ENCODE measurements at regions not wholly inside any gene's neighbourhood (a gene's known extent, or its start where the extent isn't known, plus 50 kb on each side); places are given as distances from the start of the nearest gene placed in this dataset.

DNA sequence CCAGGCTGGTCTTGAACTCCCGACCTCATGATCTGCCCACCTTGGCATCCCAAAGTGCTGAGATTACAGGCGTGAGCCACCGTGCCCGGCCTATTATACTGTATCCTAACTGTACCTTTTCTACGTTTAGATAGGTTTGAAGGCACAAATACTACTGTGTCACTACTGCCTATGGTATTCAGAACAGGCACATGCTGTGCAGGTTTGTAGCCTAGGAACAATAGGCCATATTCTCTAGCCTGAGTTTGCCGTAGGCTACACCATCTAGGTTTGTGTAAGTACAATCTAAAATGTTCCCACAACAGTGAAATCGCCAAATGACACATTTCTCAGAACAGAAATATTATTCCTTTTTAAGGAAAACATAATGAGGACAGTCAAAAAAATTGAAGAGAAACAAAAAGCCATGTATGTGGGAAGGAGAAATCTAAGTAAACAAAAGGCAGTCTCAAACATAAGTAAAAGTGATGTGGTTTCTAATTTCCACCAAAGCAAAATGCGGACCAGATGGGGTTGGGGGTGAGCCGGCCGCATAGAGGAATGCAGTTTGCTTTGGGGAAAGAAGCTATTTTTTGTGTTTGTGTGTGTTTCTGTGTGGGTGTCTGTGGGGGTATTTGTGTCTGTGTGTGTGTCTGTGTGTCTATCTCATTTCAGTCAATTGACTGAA lies 192.6 kb upstream of the SALL4 start:
- no peaks in the 10 kb centered on the region for H3K4me1 ChIP-seq (ENCODE audit: insufficient read depth, low read length)
- H3K36me3 Mint-ChIP-seq (ENCODE audit: low read depth), result no peaks in the 10 kb centered on the region
- H3K4me3 ChIP-seq (ENCODE audit: low read length), result no peak overlapping the region
- TF ChIP-seq, protein P1, sequence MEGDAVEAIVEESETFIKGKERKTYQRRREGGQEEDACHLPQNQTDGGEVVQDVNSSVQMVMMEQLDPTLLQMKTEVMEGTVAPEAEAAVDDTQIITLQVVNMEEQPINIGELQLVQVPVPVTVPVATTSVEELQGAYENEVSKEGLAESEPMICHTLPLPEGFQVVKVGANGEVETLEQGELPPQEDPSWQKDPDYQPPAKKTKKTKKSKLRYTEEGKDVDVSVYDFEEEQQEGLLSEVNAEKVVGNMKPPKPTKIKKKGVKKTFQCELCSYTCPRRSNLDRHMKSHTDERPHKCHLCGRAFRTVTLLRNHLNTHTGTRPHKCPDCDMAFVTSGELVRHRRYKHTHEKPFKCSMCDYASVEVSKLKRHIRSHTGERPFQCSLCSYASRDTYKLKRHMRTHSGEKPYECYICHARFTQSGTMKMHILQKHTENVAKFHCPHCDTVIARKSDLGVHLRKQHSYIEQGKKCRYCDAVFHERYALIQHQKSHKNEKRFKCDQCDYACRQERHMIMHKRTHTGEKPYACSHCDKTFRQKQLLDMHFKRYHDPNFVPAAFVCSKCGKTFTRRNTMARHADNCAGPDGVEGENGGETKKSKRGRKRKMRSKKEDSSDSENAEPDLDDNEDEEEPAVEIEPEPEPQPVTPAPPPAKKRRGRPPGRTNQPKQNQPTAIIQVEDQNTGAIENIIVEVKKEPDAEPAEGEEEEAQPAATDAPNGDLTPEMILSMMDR (IDR thresholded peaks at IDR 0.05), result no peak
- intact Hi-C loops (cut with DNase I, micrococcal nuclease), result no loop called here
- H3K27me3 Mint-ChIP-seq, result peaks cover 7% of the 10 kb centered on the region
- H3K27ac Mint-ChIP-seq, result no peak overlapping the region
- H3K9me3 Mint-ChIP-seq, result no peaks in the 10 kb centered on the region
- H3K36me3 ChIP-seq (ENCODE audit: insufficient read depth, low read length), result no peaks in the 10 kb centered on the region
- H3K4me3 Mint-ChIP-seq, result no peak overlapping the region
- H3K4me1 Mint-ChIP-seq (ENCODE audit: low read depth), result no peaks in the 10 kb centered on the region
- ChIA-PET POLR2A (no interaction called here), CTCF (no interaction called here)
- no peak for DNase-seq
- no peaks in the 10 kb centered on the region for H3K27me3 ChIP-seq (ENCODE audit: control insufficient read depth in 1 of 2, insufficient read depth in 2 of 2, low read length in 2 of 2)
- ATAC-seq (ENCODE audit: poor library complexity), result no peak
- H3K9me3 ChIP-seq (ENCODE audit: control insufficient read depth in 1 of 2, insufficient read depth in 1 of 2, low read length in 2 of 2), result no peaks in the 10 kb centered on the region
- H3K27ac ChIP-seq (ENCODE audit: low read depth in 1 of 2, low read length in 2 of 2), result no peak overlapping the region

- H3K4me1 ChIP-seq (ENCODE audit: insufficient read depth, low read length), result no peaks in the 10 kb centered on the region
- H3K27me3 Mint-ChIP-seq, result peaks cover 5% of the 10 kb centered on the region
- intact Hi-C loops (cut with DNase I, micrococcal nuclease), result no loop called here
- H3K4me3 Mint-ChIP-seq, result no peak overlapping the region
- no peaks in the 10 kb centered on the region for H3K4me1 Mint-ChIP-seq (ENCODE audit: low read depth)
- H3K9me3 ChIP-seq (ENCODE audit: control insufficient read depth in 1 of 2, insufficient read depth in 1 of 2, low read length in 2 of 2), result no peaks in the 10 kb centered on the region
- no peak overlapping the region for H3K27ac ChIP-seq (ENCODE audit: low read depth in 1 of 2, low read length in 2 of 2)
- ChIA-PET CTCF (interaction anchor here (0.6 kb wide), 1 partner anchor 129 kb away, joined by 3 read pairs; no protein-coding TSS in a partner anchor), POLR2A (no interaction called here)
- no peak overlapping the region for H3K4me3 ChIP-seq (ENCODE audit: low read length)
- H3K36me3 Mint-ChIP-seq (ENCODE audit: low read depth), result no peaks in the 10 kb centered on the region
- TF ChIP-seq, protein P1 (IDR thresholded peaks at IDR 0.05), result no peak
- H3K27me3 ChIP-seq (ENCODE audit: control insufficient read depth in 1 of 2, insufficient read depth in 2 of 2, low read length in 2 of 2), result no peaks in the 10 kb centered on the region
- no peaks in the 10 kb centered on the region for H3K36me3 ChIP-seq (ENCODE audit: insufficient read depth, low read length)
- DNase-seq, result no peak
- no peak overlapping the region for H3K27ac Mint-ChIP-seq
- no peaks in the 10 kb centered on the region for H3K9me3 Mint-ChIP-seq
- no peak for ATAC-seq (ENCODE audit: poor library complexity)
Measured at GRCh38 chr20:51987812-51988211, 185.5 kb upstream of the SALL4 start.

DNA sequence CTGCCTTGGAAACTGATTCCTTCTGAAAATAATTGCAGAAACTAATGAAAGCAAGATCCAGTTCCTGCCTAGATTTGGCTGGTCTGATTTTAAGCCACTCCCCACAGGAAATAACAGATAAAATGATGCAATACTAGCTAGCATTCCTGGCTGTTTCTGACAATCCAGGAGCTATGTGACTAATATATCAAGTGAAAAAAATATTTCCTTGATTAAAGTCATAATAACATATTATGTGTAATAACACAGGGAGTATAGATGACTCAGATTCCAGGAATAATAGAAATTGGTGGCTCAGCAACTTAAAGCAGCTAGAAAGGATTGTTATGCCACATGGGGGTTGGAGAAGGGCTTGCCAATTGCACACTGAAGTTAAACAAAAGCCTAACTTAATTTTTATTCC lies 182.7 kb upstream of the SALL4 start:
- Mint-ChIP-seq H3K27me3 (no peaks in the 10 kb centered on the region), H3K4me1 (ENCODE audit: low read depth) (no peaks in the 10 kb centered on the region), H3K4me3 (no peak overlapping the region), H3K36me3 (ENCODE audit: low read depth) (no peaks in the 10 kb centered on the region), H3K9me3 (no peaks in the 10 kb centered on the region), H3K27ac (no peak overlapping the region)
- ChIA-PET CTCF (no interaction called here), POLR2A (no interaction called here)
- Histone ChIP-seq H3K27ac (ENCODE audit: low read depth in 1 of 2, low read length in 2 of 2) (no peak overlapping the region), H3K36me3 (ENCODE audit: insufficient read depth, low read length) (no peaks in the 10 kb centered on the region), H3K4me3 (ENCODE audit: low read length) (no peak overlapping the region), H3K4me1 (ENCODE audit: insufficient read depth, low read length) (no peaks in the 10 kb centered on the region), H3K9me3 (ENCODE audit: control insufficient read depth in 1 of 2, insufficient read depth in 1 of 2, low read length in 2 of 2) (no peaks in the 10 kb centered on the region), H3K27me3 (ENCODE audit: control insufficient read depth in 1 of 2, insufficient read depth in 2 of 2, low read length in 2 of 2) (no peaks in the 10 kb centered on the region)
- DNase-seq (no peak), ATAC-seq (ENCODE audit: poor library complexity) (no peak)
- TF ChIP-seq, protein P1 (IDR thresholded peaks at IDR 0.05), result no peak
- intact Hi-C loops (cut with DNase I, micrococcal nuclease), result no loop called here
